ENCODE measurements at regions not wholly inside any gene's neighbourhood (a gene's known extent, or its start where the extent isn't known, plus 50 kb on each side); places are given as distances from the start of the nearest gene placed in this dataset.
"Not testable (repeated sequence)": the region's sequence is repeated elsewhere in the genome, so short reads cannot be mapped to it uniquely, and the experiment has no call there.

DNA sequence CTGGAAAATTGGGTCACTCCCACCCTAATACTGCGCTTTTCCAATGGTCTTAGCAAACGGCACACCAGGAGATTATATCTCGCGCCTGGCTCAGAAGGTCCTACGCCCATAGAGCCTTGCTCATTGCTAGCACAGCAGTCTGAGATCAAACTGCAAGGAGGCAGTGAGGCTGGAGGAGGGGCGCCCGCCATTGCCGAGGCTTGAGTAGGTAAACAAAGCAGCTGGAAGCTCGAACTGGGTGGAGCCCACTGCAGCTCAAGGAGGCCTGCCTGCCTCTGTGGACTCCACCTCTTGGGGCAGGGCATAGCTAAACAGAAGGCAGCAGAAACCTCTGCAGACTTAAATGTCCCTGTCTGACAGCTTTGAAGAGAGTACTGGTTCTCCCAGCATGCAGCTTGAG, 362.6 kb upstream of the GOT2 start:
- not testable (repeated sequence) for DNase-seq (ENCODE audit: low spot score)

DNA sequence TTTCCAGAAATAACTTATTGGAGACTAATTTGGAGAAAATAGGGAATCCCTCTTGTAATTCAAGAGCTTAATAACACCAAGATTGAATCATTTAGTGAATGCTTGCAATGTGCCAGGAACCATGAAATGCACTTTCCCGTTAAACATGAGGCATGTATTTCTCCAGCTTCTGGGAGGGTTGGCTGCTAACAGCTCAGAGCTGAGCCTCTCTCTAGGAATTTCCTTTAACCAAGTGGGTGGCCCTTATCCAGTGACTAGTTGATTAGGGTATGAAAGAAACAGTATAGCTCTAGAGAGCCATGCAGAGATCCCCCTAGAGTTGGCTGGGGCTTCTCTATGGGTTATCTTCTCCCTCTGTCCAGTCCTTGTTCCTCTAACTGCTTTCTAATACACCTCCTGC, 356.4 kb upstream of the GOT2 start:
- no peak for DNase-seq (ENCODE audit: low spot score)

DNA sequence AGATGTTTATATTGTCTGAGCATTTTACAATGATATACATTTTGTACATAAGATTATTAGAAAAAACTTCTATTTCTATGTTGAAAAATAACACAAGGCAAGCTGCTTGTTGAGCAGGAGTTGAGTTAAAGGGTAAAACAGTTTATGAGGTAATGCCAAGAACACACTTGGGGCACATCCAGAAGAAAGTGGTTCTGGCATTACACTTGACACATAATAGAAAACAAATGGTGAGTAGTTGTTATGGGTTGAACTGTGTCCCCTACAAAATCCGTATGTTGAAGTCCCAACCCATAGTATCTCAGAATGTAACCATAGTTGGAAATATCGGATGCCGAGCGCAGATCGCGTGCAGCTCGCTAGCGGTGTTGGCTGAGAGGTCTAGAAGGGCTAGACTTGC, 354.3 kb upstream of the GOT2 start:
- no peak for DNase-seq (ENCODE audit: low spot score)

DNA sequence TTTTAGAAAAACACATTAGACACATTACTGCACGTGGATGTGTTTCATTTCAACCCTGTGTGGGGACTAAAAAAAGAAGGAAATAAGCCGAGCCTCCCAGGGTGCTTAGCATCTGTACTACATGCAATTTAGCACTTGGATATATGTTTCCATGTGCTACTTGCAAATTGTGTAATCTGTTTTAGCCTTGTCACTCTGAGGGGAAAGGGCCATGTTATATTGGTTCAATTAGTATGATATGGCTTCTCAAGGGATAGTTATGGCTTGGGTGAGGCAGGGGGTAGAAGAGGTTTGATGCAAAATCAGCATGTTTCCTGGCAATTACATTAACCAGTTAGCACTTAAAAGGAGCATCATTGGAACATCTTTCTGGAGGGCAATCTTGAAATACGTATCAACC, 353.5 kb upstream of the GOT2 start:
- no peak for DNase-seq (ENCODE audit: low spot score)

DNA sequence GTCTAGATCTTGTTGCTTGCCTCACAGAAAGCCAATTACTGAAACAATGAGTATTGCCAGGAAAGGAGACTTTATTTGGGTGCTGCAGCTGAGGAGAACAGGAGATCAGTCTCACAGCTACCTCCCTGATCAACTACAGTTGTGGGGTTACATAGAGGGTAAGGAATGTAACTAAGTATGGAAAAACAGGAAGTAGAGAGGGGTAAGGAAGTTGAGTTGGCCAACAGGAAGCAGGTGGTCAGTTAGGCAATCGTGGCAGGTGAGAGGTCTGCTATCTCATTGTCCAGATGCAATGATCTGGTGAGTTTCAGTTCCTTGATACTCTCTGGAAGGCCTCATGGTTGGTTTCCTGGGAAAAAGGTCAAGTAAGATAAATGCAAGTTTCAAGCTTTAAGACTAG, 333.1 kb upstream of the GOT2 start:
- DNase-seq (ENCODE audit: low spot score): no peak

DNA sequence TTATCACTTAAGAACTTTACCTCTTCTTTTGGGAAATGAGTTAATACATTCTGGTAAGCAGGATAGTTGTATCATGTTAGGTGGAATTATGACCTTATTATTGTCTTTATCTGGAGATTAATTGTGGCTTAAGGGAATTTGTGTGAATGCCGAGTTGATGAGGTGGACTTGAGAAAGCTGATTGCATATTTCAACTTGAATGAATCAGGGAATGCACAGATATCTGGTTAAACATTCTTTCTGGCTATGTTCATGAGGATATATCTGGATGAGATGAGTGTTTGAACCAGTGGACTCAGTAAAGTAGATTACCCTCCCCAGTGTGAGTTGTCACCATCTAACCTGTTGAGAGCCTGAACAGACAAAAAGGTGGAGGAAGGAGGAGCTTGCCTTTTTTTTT, 326.1 kb upstream of the GOT2 start:
- DNase-seq (ENCODE audit: low spot score): no peak

DNA sequence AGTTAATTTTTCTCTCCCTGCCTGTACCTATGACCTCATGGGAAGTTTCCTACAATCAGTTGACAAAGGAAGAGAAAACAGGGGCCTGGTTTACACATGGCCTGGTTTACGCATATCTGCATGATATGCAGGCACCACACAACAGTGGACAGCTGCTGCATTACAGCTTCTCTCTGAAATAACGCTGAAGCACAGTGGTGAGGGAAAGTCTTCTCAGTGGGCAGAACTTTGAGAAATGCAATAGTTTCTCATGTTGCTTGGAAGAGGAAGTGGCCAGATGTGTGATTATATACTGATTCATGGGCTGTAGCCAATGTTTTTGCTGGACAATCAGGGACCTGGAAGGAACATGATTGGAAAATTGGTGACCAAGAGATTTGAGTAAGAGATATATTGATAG, 324.1 kb upstream of the GOT2 start:
- no peak for DNase-seq (ENCODE audit: low spot score)

DNA sequence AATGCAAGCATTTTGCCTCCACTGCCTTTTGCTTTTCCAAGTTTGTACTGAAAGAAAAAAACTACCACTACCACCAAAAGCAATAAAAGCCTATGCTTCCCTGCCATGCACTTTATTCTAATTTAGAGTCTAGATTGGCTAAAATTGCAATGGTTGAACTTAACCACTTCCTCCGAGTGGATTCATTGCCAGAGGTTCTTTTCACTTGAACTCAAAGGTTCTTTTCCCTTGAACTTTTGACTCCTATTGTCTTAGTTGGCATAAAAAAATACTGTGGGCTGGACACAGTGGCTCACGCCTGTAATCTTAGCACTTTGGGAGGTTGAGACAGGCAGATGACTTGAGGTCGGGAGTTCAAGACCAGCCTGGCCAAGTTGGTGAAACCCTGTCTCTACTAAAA, 319.8 kb upstream of the GOT2 start:
- no peak for DNase-seq (ENCODE audit: low spot score)

DNA sequence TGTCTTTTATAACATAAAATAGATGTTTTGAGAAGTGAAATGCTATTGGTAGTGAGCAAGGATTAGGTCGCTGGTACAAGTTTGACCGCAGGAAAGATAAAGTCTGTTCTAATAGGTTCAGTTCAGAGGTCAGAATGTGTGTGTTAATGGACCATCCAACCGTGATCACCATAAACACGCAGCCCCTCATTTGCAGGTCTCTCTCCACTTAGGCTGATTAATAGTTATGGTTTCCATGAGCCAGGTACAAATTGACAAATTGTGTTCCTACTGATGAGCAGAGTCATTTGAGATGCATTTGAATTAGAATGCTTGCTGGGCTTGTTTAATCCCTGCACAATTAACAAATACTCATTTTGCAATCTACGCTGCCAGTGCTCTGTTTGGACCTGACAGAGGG, 318.1 kb upstream of the GOT2 start:
- DNase-seq (ENCODE audit: low spot score): no peak

DNA sequence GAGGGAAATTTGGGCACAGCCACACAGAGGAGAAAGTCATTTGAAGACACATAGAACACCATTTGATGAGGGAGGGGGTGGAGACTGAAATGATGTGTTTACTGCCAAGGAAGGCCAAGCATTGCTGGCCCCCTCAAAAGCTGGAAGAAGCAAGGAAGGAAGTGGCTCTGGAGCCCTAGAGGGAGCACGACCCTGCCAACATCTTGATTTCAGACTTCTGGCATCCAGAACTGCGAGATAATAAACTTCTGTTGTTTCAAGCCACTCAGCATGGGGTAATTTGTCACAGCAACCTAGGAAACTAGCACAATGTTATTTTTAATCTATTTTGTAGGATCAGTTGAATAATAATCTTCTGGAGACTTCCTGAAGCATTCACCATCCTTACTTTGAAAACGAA, 314.8 kb upstream of the GOT2 start:
- no peak for DNase-seq (ENCODE audit: low spot score)

DNA sequence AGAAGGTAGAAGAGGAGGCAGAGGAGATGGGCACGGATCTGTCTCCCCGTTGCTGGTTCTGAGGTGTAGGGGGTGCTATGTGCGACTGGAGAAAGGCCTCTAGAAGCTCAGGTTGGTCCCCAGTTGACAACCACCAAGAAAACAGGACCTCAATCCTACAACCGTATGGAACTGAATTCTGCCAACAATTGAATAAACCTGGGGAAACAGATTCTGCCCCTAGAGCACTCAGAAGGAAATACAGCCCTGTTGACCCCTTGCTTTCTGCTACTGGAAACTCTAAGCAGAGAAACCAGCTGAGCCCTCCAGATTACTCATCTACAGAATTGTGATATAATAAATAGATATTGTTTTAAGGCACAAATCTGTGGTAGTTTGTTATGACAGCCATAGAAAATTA, 313.0 kb upstream of the GOT2 start:
- no peak for DNase-seq (ENCODE audit: low spot score)

DNA sequence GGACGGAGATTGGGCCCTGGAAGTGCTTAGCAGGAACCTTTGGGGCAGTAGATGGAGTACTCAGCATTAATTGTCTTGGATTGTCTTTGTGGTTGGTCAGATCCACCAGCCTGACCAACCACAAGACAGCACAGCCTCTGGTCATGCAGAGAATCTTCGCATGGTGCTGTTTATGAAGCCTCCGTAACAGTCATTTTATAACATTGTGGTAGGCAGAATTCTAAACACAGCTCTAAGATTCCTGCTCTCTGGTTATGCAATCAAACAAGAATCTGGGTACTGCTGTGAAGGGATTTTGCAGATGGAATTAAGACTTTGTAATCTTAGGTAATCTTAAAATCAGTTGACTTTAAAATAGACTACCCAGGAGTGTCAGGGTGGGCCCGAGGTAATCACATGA, 312.2 kb upstream of the GOT2 start:
- no peak for DNase-seq (ENCODE audit: low spot score)

DNA sequence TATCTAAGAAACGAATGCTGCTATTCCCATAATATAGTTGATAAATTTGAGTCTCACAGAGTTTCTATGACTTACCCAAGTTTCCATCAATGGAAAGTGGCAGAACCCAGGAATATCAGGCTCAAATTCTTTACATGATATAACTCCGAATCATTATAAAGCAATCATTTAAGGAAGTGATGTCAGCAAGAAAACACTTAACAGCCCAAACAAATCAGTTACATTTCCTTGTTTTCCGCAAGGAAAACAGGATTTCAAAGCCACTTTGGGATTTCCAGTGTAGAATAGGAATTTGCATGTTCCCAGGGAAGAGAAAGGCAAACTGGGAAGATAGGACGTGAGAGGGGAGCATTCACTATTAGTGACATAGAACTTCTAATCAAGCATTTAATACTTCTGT, 311.4 kb upstream of the GOT2 start:
- DNase-seq (ENCODE audit: low spot score): no peak

DNA sequence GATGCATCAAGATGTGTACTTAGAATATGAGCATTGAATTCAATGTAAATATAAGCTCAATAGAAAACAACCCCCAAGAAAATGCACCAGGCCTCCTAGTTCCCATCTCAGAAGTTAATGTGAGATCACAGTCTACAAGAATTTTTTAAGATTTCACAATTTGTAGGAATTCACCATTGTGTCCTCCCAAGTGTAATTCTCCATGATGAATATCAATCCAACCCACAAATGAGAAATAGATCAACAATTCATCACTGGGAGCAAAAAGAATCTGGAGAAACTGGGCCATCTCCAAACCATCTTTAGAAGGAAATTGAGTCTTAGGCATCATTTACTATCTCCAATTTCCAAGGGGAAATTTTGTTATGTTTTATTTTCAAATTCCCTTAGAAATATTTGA, 310.5 kb upstream of the GOT2 start:
- DNase-seq (ENCODE audit: low spot score): no peak

DNA sequence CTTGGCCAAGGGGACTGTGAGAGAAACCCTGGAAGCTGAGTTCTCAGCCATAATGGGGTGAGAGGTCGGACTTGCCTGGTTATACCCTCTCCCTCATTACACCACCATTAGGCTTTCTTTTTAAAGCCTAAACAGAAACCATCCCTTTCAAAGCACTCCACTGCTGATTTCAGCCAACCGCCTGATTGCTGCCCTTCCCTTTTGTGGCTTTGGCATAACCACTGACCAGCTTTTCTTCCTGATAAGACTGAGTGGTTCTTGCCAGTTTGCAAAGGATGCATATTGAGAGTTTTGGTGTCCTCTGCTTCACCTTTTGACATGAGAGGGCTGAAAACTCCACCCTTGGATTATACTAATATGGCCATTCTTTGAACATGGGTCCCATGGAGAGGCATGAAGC, 308.2 kb upstream of the GOT2 start:
- DNase-seq (ENCODE audit: low spot score): no peak

DNA sequence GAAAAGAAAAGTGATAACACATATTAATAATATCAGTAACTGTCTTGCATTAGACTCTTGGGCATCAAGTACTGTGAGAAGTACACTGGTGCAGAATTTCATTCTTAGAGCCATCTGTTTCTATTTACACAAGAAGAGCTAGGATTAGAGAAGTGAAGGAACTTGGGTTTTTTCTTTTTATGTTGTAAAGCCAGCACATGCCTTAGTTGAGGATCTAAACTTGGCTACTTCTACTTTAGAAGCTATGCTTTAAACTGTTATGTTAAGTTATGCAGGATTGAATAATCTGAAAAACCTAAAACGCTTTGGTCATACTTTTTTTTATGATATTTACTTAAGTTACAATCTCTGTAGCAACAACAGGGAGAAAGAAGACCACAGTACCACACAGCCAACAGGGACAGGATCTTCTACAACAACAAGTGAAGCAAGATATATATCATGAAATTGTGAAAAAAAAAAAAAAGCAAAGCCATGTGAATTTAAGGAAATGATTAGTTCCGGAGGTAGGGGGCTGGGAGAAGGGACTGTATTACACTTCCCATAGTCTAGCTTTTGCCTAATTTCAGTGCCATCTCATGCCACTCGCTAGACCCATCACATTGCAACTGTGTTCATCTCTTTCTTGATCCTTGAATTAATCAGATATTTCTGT, 305.1 kb upstream of the GOT2 start:
- DNase-seq (ENCODE audit: low spot score): no peak

DNA sequence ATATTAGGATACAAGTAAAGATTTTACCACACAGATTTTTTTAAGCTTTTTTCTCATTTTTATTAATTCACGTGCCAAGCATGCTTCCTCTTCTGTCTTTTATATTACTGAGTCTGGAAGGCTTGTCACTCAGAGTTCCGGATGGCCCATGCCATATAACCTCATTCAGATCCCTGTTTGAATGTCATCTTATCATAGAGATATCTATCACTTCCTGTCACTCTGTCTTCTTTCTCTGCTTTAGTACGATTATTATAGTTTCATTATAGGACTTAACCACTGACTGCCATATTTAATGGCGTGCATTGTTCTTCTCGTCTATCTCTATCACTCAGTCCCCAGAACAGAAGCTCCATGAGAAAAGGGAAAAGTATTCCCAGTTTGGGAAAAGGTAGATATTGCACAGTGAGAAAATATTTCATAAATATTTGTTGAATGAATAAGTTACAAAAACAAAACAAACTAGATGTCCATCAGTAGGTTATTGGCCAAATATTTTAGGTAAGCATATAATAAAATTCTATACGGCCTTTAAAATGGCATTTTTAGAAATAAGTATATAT, 296.9 kb upstream of the GOT2 start:
- DNase-seq (ENCODE audit: low spot score): no peak

DNA sequence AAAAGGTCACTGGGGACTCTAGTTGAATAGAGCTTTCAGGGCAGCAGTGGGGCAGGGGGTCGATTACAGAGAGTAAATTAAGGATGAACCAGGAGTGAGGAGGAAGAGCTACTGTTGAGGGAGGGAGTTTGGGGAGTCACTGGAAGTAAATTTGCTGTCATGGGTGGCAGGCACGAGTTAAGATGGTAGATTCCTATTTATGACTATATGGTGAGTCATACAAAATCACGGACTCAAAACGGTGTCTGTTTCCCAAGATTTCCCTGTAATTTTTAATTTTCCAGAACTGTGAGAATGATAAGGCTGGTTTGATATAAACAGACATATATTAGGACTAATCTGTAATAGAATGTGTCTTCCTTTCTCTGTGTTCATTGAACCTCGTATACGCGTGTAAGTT, 287.6 kb upstream of the GOT2 start:
- DNase-seq (ENCODE audit: low spot score): no peak

DNA sequence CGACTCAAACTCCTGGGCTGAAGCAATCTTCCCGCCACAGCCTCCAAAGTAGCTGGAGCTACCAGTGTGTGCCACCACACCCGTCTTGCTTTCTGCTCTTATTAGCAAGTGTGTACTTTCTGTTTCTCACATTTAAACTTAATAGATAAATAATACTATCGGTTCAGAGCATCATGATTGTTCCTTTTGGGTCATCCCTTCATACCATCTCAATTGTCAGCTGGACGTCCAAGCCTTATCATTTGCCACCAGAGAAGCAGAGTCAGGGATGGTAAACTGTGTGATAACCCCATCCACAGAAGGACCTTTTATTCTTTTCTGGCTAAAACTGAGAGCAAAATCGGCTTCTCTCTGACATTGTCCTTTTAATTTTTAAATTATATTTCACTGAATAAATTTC, 279.8 kb upstream of the GOT2 start:
- DNase-seq (ENCODE audit: low spot score): no peak

DNA sequence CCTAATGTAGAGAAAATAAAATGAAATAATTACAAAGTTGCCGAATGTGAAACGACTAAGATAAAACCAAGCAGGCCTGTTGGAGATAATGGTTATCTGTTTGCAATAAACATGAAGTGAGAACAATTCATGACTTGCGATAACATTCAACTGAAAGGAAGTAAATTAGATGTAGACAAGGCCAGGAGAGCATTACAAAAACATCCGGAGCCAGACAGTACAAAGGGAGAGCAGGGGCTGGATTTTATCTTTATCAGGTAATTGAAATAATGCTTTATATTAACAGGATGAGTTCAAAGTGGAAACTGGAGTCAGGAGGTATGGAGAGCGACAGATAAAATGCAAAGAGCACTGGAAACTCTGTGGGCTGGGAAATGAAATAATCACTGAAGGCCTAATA, 265.6 kb upstream of the GOT2 start:
- DNase-seq (ENCODE audit: low spot score): no peak

DNA sequence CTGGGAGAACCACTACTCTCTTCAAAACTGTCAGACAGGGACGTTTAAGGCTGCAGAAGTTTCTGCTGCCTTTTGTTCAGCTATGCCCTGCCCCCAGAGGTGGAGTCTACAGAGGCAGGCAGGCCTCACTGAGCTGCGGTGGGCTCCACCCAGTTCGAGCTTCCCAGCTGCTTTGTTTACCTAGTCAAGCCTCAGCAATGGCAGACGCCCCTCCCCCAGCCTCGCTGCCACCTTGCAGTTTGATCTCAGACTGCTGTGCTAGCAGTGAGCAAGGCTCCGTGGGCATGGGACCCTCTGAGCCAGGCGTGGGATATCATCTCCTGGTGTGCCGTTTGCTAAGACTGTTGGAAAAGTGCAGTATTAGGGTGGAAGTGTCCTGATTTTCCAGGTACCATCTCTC, 258.6 kb upstream of the GOT2 start:
- not testable (repeated sequence) for DNase-seq (ENCODE audit: low spot score)

DNA sequence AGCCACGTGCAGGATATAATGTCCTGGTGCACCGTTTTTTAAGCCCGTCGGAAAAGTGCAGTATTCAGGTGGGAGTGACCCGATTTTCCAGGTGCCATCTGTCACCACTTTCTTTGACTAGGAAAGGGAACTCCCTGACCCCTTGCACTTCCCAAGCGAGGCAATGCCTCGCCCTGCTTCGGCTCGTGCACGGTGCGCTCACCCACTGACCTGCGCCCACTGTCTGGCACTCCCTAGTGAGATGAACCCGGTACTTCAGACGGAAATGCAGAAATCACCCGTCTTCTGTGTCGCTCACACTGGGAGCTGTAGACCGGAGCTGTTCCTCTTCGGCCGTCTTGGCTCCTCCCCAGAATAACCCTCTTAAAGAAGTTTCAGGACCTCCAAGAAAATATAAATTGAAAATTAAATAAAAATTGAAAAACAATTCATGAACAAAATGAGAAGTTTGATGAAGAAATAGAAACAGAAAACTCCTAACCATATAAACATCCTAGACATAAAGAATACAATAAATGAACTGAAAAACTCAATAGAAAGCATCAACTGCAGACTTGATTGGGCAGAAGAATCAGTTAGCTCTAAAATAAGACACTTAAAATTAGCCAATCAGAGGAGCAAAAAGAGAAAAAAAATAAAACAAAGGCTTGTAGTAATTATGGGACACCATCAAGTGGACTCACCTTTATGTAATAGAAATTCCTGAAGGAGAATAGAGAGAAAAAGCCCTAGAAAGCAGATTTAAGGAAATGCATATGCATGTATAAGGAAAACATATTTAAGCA, 249.3 kb upstream of the GOT2 start:
- DNase-seq (ENCODE audit: low spot score): not testable (repeated sequence)

DNA sequence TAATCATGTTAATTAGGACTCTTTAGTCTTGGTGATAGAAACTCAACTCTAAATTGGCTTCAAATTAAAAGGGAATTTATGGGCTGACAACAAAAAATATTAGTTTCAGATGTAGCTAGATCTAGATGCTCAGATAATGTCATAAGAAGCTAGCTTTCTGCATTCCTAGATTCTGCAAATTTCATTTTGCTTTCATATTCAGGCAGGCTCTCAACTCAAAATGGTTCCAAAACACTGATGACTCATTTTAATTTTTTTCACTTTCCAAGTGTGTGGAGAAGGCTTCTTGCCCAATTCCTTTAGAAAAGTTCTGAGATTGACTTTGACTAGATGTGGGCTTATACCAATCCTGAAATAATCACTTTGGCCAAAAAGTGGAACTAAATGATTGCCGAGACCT, 236.7 kb upstream of the GOT2 start:
- no peak for DNase-seq (ENCODE audit: low spot score)

DNA sequence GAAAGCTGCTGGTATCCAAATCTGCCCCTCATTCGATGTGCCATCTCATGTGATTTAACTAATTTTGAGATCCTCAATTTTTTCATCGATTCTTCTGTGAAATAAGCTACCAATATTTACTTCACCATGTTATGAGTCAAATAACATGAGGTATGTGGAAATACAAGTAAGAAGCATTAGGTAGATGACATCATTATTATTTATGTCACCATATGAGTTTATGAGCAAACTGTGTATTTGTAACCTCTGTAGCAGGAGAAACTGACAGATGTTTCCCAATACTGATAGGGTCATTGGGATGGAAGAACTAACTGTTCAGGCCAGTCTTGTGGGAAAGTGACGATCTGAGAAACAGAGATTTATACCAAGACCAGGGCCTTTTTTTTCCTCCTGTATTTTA, 229.4 kb upstream of the GOT2 start:
- DNase-seq (ENCODE audit: low spot score): no peak
